IPS DF 4.7 (cell line): ENCODE measurements at regions not wholly inside any gene's neighbourhood (a gene's known extent, or its start where the extent isn't known, plus 50 kb on each side); places are given as distances from the start of the nearest gene placed in this dataset.
A peak's percentile ranks its signal among the peaks of the same experiment; 100 is the strongest.
"Not testable (repeated sequence)": the region's sequence is repeated elsewhere in the genome, so short reads cannot be mapped to it uniquely, and the experiment has no call there.

Experiments
- DNase-seq: peaks from one replicate; pipeline ENCODE4 v3.0.0-alpha.2; 2013; ENCODE audit warnings: low spot score; ENCODE audit errors: extremely low read depth

GRCh38 chr5:164094291-164094690 is 588.9 kb downstream of the MAT2B start:
- DNase-seq = no peak

DNA sequence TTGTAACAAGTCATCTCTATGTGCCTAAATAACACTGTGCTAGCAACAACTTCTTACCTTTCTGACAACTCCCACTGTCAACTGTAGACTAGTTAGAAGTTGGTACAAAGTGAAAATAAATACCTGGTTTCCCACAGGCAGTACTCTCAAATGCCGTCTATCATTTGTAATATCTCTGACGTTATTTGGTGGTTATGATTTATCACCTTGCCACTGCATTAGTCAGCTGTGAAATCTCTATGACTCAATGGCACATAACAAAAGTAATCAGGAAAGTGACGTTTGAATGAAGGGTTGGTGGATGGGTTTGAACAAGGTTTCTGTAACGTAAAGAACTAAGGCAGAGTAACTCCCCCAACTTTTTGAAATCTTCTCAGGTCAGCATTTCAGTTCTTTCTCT is 592.3 kb downstream of the MAT2B start:
- DNase-seq = no peak

GRCh38 chr5:164098531-164098930 is 593.1 kb downstream of the MAT2B start:
- DNase-seq = no peak

DNA sequence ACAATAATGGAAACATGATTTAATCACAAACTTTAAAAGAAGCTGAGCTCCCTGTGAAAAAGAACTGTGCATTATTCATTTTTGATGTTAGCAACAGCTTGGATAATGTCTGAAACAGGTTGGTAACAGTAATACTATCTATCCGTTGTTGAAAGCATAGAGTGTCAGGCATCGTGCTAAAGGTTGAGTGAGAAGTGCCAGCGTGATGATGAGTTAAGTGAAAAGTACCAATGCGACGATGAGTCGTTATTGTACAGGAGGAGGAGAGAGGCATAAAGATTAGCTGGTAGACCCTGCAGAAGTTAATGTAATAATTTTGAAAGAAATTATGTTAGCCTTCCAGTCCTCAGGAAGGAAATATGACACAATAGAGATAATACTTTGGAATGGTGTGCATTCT is 593.6 kb downstream of the MAT2B start:
- DNase-seq = no peak

DNA sequence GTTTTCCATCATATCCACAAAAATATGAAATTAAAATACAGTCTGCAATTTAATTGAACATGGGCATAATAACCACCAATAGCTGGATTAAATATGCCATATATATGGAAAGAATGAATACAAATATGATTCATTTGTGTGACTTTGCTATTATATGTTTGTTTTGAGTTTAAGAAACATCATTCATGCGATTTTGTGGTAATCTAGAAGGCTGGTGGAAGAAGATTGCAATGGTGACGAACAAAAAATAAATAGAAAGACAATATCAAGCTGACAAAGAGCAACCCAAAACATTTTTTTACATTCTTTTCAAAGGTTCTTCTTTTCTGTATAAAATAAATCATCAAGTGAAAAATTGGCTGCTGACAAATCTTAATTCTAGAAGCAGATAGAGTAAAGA is 610.0 kb downstream of the MAT2B start:
- no peak for DNase-seq

DNA sequence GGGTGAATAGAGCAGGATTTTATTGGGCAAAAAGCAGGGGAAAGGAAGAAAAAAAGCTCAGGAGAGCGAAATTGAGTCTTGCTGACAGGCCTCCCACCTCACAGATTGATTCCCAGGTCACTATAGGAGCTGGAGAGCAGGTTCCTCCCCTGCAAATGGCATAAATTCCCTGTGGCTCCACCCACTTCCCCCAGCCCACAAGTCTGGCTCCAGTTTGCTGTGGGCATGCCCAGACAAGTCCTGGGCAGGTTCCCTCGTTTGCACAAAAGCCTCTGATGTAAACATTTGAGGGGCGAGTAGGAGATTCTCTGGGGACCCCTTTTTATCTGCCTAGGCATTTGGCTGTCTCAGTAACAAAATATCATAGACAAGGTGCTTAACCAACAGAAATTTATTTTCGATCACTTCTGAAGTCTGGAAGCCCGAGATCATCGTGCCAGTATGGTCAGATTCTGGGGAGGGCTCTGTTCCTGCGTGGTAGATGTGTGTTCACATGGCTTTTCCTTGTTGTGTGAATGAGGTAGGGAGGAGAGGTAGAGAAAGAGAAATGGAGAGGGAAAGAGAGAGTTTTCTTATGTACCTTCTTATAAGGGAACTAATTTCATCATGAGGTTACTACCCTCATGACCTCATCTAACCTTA is 614.5 kb downstream of the MAT2B start:
- DNase-seq = peak; percentile 36

- no peak for DNase-seq
Measured at GRCh38 chr5:164127527-164127926, 622.1 kb downstream of the MAT2B start.

DNA sequence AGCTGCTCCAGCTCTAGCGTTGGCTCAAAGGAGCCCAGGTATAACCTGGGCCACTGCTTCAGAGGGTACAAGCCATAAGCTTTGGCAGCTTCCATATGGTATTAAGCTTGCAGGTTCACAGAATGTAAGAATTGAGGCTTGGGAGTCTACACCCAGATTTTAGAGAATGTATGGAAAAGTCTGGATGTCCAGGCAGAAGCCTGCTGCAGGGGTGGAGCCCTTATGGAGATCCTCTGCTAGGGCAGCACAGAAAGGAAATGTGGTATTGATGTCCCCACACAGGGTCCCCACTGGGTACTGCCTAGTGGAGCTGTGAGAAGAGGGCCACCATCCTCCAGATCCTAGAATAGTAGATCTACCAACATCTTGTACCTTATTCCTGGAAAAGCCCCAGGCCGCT is 626.9 kb downstream of the MAT2B start:
- DNase-seq = no peak

DNA sequence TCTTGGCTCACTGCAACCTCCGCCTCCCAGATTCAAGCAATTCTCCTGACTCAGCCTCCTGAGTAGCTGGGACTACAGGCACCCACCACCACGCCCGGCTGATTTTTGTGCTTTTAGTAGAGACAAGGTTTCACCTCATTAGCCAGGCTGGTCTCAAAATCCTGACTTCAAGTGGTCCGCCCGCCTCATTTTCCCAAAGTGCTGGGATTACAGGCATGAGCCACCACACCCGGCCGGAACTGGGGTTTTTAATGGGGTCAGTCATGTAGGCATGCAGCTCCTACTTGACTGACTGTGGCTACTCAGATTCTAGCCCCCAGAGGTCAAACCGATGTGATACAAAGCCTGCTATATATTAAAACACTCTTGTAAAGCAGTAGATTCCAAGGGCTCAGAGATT is 631.7 kb downstream of the MAT2B start:
- no peak for DNase-seq

GRCh38 chr5:164139423-164139822 is 634.0 kb downstream of the MAT2B start:
- no peak for DNase-seq

DNA sequence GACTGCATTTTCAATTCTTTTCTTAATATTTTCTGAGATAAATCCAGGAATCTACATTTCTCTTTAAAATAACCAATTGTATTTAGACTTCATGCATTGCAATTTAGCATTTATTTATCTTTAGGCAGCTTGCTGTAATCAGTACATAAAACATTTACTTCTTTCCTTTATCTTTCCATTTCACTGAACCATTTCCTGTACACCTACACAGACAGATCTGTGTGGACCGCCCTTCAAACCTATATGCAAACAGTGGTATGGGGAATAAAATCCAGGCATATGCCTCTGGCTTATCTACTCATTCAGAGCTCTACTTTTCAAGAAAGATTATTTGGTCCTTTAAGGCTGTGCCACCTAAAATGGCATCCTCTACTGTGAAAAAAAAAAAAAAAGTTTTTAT is 640.0 kb downstream of the MAT2B start:
- DNase-seq = no peak

GRCh38 chr5:164146223-164146622 is 640.8 kb downstream of the MAT2B start:
- DNase-seq = no peak

DNA sequence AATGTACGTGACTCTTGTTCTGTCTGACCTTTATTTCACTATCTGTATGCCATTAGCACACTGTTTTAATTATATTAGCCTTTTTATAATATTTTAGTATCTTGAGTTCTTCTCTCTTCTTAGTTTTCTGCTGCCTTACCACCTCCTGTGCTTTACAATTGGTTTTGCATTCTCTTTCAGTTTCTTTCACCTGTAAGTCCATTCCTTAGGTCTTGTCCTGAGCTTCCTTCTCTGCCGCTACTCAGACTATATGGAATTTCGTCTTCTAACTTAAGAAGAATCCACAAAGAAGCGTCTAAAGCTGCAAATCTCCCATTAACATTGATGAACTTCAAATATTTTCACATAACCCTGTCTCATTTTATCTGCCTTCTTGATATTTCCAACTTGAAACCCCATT is 642.9 kb downstream of the MAT2B start:
- DNase-seq = peak; percentile 25

DNA sequence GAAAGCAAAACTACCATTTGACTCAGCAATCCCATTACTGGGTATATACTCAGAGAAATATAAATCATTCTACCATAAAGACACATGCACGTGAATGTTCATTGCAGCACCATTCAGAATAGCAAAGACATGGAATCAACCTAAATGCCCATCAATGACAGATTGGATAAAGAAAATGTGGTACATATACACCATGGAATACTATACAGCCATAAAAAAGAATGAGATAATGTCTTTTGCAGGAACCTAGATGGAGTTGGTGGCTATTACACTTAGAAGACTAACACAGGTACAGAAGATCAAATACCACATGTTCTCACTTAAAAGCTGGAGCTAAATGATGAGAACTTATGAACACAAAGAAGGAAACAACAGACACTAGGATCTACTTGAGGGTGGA is 647.1 kb downstream of the MAT2B start:
- DNase-seq = not testable (repeated sequence)

DNA sequence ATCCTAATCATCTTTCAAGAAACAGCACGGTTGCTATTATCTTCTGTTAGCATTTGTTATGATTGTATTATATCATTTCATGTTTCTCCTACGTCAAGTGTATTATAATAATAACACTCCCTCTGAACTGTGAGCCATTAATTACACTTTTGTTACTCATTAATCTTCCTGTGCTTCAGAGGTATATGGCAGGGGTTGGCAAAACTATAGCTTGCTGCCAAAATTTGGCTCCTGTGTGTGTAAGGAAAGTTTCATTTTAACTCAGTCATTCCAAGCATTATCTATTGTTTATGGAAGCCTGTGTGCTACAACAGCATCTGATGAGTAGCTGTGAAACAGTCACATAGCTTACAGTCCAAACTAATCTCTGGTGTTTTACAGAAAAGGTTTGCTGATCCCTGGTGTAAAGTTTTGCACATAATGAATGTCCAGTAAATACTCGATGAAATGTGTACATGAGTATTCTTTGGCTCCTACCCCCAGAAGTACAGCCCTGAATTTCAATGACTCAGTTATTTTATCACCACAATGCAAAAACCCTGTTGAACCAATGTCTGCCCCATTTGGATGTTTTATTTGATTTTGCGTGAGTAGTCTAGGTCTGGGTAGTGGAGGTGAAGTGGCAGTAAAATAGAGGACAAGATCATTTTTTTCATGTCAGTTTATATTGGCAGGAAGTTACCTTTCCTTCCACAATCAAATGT is 648.2 kb downstream of the MAT2B start:
- DNase-seq = no peak

DNA sequence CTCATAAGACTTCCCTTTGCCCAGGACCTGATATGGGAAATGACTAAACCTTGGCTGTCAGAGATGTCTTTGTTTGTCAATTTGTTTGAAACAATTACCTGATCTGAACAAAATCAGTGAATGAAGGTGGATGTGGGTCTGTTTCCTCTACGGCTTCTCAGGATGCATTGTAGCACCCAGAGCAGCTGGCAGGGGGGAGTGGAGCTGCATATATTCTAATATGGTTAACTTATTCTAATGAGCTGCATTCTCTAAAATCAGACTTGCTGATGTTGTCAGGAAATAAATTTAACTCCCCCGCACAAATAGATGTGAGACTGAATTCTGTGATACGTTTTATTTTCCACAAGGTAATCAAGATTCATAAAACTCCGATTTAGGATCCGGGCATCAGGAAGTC is 665.4 kb downstream of the MAT2B start:
- DNase-seq = no peak

DNA sequence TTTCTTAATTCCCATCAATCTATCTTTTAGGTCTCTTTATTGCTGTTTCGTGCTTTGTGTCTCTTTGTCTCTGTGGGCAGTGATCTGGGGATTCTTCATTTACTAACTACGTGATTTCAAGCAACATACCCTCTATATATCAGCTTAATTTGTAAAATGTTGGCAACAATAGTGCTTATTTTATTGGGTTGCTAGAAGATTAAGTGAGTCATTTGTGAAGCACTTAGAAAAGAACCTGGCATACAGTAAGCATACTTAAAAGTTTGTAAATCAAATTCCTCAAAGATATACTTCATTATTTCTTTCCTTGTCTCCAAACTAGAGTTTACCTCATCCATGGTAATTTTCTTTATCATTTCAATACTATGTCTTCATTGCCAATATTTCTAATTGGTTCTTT is 669.7 kb downstream of the MAT2B start:
- no peak for DNase-seq

GRCh38 chr5:164179406-164179805 is 674.0 kb downstream of the MAT2B start:
- no peak for DNase-seq

DNA sequence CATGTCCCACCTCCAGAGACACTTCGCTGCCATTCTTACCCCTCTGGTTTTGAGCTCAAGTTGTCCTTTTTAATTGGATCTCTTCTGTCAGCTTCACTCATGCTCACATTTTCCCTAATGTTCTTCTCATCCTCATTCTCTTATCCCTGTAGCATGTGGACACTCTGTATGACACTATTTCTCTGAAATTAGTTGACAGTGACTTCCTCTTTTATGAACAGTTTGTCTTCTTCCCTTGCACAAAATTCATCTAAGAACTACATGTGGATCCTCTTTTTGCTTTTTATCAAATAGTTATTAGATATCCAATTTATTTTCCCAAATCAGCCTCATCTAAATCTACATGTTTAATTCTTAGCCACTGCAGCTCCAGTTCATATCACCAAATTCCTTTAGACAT is 676.2 kb downstream of the MAT2B start:
- DNase-seq = no peak

GRCh38 chr5:164184158-164184557 is 678.7 kb downstream of the MAT2B start:
- peak; percentile 36 for DNase-seq

DNA sequence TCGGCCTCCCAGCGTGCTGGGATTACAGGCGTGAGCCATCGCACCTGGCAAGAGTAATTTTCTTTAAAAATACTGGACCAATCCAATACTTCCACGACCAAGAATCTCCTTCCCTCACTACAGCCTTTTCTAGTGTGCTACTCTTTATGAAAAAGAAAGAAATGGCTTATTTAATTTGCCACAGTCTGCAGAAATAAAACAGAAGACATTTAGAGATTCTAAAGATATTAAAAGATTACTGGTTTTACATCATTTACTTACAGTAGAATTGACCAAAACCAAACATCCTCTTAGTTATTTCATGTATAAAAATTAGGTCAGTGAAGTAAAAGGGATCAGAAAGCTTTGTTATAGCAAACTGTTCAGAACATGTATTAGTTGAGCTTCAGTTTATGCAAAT is 679.6 kb downstream of the MAT2B start:
- DNase-seq = no peak

- no peak for DNase-seq
Measured at GRCh38 chr5:164186550-164186949, 681.1 kb downstream of the MAT2B start.

- no peak for DNase-seq
Measured at GRCh38 chr5:164187785-164188184, 682.4 kb downstream of the MAT2B start.
